ENCODE measurements at regions not wholly inside any gene's neighbourhood (a gene's known extent, or its start where the extent isn't known, plus 50 kb on each side); places are given as distances from the start of the nearest gene placed in this dataset.

DNA sequence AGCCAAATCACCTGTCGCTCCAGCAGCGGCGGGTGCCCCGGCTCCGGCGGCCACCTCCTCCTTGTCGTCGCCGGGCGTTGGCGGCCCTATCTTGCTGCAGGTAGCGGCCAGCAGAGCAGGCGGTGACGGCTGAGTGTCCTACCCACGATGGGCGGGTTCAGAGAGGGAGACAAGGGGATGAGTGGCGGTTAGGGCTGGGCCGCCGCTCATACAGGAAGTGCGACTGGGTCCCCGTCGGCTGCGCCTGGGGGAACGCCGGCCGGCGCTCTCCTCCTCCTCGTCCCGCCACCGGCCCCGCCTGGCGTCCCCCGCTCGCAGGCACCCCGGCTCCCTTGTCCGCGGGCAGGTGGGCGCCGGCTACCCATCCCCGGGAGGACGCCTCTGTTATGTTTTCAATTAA is 1692.0 kb downstream of the SLITRK5 start:
- TF ChIP-seq, protein P1, sequence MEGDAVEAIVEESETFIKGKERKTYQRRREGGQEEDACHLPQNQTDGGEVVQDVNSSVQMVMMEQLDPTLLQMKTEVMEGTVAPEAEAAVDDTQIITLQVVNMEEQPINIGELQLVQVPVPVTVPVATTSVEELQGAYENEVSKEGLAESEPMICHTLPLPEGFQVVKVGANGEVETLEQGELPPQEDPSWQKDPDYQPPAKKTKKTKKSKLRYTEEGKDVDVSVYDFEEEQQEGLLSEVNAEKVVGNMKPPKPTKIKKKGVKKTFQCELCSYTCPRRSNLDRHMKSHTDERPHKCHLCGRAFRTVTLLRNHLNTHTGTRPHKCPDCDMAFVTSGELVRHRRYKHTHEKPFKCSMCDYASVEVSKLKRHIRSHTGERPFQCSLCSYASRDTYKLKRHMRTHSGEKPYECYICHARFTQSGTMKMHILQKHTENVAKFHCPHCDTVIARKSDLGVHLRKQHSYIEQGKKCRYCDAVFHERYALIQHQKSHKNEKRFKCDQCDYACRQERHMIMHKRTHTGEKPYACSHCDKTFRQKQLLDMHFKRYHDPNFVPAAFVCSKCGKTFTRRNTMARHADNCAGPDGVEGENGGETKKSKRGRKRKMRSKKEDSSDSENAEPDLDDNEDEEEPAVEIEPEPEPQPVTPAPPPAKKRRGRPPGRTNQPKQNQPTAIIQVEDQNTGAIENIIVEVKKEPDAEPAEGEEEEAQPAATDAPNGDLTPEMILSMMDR (IDR thresholded peaks at IDR 0.05; ENCODE audit: insufficient read depth, low read length) = no peak
- TF ChIP-seq, protein P2, sequence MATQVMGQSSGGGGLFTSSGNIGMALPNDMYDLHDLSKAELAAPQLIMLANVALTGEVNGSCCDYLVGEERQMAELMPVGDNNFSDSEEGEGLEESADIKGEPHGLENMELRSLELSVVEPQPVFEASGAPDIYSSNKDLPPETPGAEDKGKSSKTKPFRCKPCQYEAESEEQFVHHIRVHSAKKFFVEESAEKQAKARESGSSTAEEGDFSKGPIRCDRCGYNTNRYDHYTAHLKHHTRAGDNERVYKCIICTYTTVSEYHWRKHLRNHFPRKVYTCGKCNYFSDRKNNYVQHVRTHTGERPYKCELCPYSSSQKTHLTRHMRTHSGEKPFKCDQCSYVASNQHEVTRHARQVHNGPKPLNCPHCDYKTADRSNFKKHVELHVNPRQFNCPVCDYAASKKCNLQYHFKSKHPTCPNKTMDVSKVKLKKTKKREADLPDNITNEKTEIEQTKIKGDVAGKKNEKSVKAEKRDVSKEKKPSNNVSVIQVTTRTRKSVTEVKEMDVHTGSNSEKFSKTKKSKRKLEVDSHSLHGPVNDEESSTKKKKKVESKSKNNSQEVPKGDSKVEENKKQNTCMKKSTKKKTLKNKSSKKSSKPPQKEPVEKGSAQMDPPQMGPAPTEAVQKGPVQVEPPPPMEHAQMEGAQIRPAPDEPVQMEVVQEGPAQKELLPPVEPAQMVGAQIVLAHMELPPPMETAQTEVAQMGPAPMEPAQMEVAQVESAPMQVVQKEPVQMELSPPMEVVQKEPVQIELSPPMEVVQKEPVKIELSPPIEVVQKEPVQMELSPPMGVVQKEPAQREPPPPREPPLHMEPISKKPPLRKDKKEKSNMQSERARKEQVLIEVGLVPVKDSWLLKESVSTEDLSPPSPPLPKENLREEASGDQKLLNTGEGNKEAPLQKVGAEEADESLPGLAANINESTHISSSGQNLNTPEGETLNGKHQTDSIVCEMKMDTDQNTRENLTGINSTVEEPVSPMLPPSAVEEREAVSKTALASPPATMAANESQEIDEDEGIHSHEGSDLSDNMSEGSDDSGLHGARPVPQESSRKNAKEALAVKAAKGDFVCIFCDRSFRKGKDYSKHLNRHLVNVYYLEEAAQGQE (IDR thresholded peaks at IDR 0.05; ENCODE audit: insufficient replicate concordance, low read depth) = no peak
- TF ChIP-seq GABPA (IDR thresholded peaks at IDR 0.05; ENCODE audit: low read depth) (no peak), SPI1 (IDR thresholded peaks at IDR 0.05; ENCODE audit: borderline replicate concordance, low read depth) (no peak), POLR2AphosphoS5 (IDR thresholded peaks at IDR 0.05; ENCODE audit: low read depth) (no peak)
